ENCODE measurements at regions not wholly inside any gene's neighbourhood (a gene's known extent, or its start where the extent isn't known, plus 50 kb on each side); places are given as distances from the start of the nearest gene placed in this dataset.

DNA sequence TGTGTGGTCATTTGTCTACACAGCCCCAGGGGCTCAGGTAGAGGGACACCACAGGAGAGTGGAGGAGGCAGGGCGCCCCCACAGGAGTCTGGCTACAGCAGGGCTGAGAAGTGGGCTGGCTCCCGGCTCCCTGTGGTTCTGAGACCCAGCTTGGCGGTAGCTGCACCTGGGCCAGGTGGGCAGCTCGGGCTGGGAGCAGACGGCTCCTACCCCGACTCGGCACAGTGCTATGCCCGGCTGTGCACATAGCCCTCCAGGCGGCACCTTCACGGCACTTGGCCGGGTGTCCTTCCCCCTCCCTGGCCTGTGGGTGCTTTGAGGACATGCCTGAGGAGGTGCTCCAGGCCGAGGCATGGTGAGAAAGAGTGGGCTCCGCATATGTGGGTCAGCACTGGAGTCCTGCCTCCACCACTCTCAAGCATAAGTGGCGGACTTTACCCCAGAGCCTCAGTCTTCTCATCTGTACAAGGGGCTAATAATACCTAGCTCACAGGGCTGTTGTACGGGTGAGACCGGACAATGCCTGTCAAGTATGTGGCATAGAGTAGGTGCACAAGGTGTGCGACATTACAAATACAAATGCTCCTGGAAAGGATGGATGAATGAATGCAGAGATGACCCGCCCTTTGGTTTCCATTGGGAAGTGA is 50.1 kb upstream of the JPH3 start:
- Histone ChIP-seq H3K4me1 (ENCODE audit: control insufficient read depth, insufficient read depth, low read length) (peaks cover 7% of the 10 kb centered on the region; the same call in 1 of the 2 replicates), H3K23ac (ENCODE audit: low read depth, low read length) (no peak overlapping the region), H3K4me2 (ENCODE audit: low read depth, low read length) (no peak overlapping the region), H3K4ac (ENCODE audit: low read depth, low read length) (no peak overlapping the region), H3K4me3 (ENCODE audit: insufficient read depth, low read depth, low read length) (no peak overlapping the region), H3K9ac (ENCODE audit: low read depth, low read length) (no peak overlapping the region), H3K14ac (replicated peaks; ENCODE audit: low read depth, low read length) (no peak overlapping the region), H3K79me1 (ENCODE audit: low read depth in 1 of 2, low read length in 2 of 2) (no peaks in the 10 kb centered on the region), H2BK15ac (ENCODE audit: low read depth, low read length) (no peak overlapping the region), H3K9me3 (ENCODE audit: control insufficient read depth, insufficient read depth, low read length) (no peaks in the 10 kb centered on the region), H3K56ac (ENCODE audit: extremely low read depth, insufficient read depth, low read length) (no peak overlapping the region), H3K27ac (ENCODE audit: insufficient read depth, low read length) (no peak overlapping the region), H4K91ac (ENCODE audit: insufficient read depth, low read depth, low read length) (no peak overlapping the region), H2BK20ac (ENCODE audit: low read depth, low read length) (no peak overlapping the region), H4K5ac (ENCODE audit: low read depth, low read length) (no peak overlapping the region), H3K18ac (ENCODE audit: low read depth, low read length) (no peak overlapping the region), H2BK5ac (ENCODE audit: low read depth, low read length, poor library complexity, severe bottlenecking) (no peak overlapping the region), H3K27me3 (ENCODE audit: control insufficient read depth, insufficient read depth, low read length) (peaks cover 23% of the 10 kb centered on the region; the same call in 1 of the 2 replicates), H2BK120ac (ENCODE audit: low read depth, low read length) (no peak overlapping the region), H2AK5ac (ENCODE audit: low read depth, low read length) (no peak overlapping the region), H2AFZ (replicated peaks; ENCODE audit: low read length, poor library complexity) (no peak overlapping the region), H3K36me3 (ENCODE audit: control insufficient read depth, insufficient read depth, low read length) (no peaks in the 10 kb centered on the region), H3K9me1 (ENCODE audit: insufficient read depth, low read length) (0 out of 2 replicates have a peak, but pooled peaks cover 2% of the 10 kb centered on the region), H2AK9ac (replicated peaks; ENCODE audit: low read depth, low read length, poor library complexity) (no peak overlapping the region), H4K8ac (ENCODE audit: low read depth in 2 of 2, low read length in 2 of 2) (no peak overlapping the region), H4K20me1 (ENCODE audit: insufficient read depth, low read length) (peaks cover 5% of the 10 kb centered on the region; the same call in 1 of the 2 replicates)
- in situ Hi-C loops (cut with MboI; ENCODE audit: low sequenced_read_pairs) = no loop called here
- no TSS peak for BruUV-seq (replicated peaks)
- intact Hi-C loops (cut with micrococcal nuclease) = no loop called here
- DNase-seq (no peak), ATAC-seq (ENCODE audit: low read depth) (no peak)
- WGBS, 2 experiments (ENCODE audit: extremely low coverage in 2 of 2, insufficient read length in 1 of 2) = 89% methylated on average over 5 of the region's 18 CpGs; no CpG with 5 or more reads in 1 of the 2 experiments
- dilution Hi-C loops (cut with HindIII; ENCODE audit: low sequenced_read_pairs, unreplicated experiment) = no loop called here
- TF ChIP-seq MXI1 (IDR thresholded peaks at IDR 0.05; ENCODE audit: borderline replicate concordance, low read depth, low read length) = no peak
- TF ChIP-seq RCOR1 (IDR thresholded peaks at IDR 0.05; ENCODE audit: insufficient replicate concordance, low read length) = no peak
- TF ChIP-seq MAZ (IDR thresholded peaks at IDR 0.05; ENCODE audit: borderline replicate concordance, low read depth, low read length) = no peak
- TF ChIP-seq RAD21 (IDR thresholded peaks at IDR 0.05; ENCODE audit: low read length) = no peak
- TF ChIP-seq, protein P1, sequence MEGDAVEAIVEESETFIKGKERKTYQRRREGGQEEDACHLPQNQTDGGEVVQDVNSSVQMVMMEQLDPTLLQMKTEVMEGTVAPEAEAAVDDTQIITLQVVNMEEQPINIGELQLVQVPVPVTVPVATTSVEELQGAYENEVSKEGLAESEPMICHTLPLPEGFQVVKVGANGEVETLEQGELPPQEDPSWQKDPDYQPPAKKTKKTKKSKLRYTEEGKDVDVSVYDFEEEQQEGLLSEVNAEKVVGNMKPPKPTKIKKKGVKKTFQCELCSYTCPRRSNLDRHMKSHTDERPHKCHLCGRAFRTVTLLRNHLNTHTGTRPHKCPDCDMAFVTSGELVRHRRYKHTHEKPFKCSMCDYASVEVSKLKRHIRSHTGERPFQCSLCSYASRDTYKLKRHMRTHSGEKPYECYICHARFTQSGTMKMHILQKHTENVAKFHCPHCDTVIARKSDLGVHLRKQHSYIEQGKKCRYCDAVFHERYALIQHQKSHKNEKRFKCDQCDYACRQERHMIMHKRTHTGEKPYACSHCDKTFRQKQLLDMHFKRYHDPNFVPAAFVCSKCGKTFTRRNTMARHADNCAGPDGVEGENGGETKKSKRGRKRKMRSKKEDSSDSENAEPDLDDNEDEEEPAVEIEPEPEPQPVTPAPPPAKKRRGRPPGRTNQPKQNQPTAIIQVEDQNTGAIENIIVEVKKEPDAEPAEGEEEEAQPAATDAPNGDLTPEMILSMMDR (conservative IDR thresholded peaks at IDR 0.05; ENCODE audit: low read depth, low read length) = no peak
- no peak for TF ChIP-seq FOS (IDR thresholded peaks at IDR 0.05; ENCODE audit: low read depth, low read length)
- TF ChIP-seq POLR2A (IDR thresholded peaks at IDR 0.05; ENCODE audit: low read depth, low read length) = no peak
- TF ChIP-seq SMC3 (IDR thresholded peaks at IDR 0.05; ENCODE audit: low read depth, low read length) = no peak
- TF ChIP-seq CHD1 (IDR thresholded peaks at IDR 0.05; ENCODE audit: low read depth, low read length) = no peak
- TF ChIP-seq, protein P2, sequence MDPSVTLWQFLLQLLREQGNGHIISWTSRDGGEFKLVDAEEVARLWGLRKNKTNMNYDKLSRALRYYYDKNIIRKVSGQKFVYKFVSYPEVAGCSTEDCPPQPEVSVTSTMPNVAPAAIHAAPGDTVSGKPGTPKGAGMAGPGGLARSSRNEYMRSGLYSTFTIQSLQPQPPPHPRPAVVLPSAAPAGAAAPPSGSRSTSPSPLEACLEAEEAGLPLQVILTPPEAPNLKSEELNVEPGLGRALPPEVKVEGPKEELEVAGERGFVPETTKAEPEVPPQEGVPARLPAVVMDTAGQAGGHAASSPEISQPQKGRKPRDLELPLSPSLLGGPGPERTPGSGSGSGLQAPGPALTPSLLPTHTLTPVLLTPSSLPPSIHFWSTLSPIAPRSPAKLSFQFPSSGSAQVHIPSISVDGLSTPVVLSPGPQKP (IDR thresholded peaks at IDR 0.05; ENCODE audit: borderline replicate concordance, low read depth, low read length) = no peak
- no peak for TF ChIP-seq NFE2L2 (IDR thresholded peaks at IDR 0.05; ENCODE audit: low read depth, low read length)
- no peak for TF ChIP-seq CEBPB (IDR thresholded peaks at IDR 0.05; ENCODE audit: low read depth, low read length)
- TF ChIP-seq USF2 (IDR thresholded peaks at IDR 0.05; ENCODE audit: low read depth, low read length) = no peak
- TF ChIP-seq BHLHE40 (IDR thresholded peaks at IDR 0.05; ENCODE audit: low read depth, low read length) = no peak
- no peak for TF ChIP-seq MAFK (IDR thresholded peaks at IDR 0.05; ENCODE audit: low read depth, low read length)
- no peak for TF ChIP-seq RFX5 (IDR thresholded peaks at IDR 0.05; ENCODE audit: low read depth, low read length)
- CTCF ChIA-PET = no interaction called here
- POLR2A ChIA-PET (ENCODE audit: unreplicated experiment) = no interaction called here

Data from IMR-90 (cell line).